DLD1 (cell line): ENCODE measurements at regions not wholly inside any gene's neighbourhood (a gene's known extent, or its start where the extent isn't known, plus 50 kb on each side); places are given as distances from the start of the nearest gene placed in this dataset.

Experiments
- in situ Hi-C: cut with HindIII; loops from 2 replicates; pipeline ENCODE4 v1.10.0; 2017; ENCODE audit warnings: low sequenced_read_pairs

DNA sequence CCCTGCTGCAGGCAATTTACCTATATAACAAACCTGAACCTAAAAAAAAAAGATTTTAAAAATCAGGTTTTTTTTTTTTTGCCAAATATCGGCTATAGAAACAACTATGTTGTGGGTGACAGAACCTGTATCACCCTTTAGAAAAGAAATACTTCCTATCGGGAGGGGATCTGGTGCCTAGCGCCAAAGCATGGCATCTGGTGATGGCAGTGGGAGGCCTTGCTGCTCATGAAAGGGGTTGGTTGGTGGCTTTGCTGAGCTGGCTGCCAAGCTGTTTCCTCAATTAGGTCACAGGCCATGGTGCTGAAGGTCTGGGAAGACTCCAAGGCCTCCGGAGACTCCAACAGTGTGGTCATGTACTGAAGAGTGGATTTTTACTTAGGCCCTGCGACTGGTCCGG lies 328.5 kb downstream of the KLF5 start:
- in situ Hi-C loops: loop anchor here (5.0 kb wide), 1 partner anchor 55 kb away; no protein-coding TSS in a partner anchor

DNA sequence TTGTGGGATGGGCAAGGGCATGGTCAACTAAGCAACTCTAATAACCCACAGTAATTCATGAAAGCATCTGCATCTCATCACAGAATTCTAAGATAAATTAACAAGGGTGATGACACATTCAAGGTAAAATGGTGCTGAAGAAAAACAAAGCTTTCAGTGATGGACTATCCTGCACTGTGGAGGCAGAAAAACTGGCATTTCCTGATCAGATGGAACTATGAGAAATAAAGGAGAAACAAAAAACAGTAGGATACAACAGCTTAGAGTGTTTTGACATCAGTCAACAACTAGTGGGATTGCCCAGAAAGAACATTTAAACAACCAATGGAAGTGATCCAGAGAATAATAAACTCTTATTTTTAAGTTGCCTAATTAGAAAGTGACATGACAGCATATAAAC lies 327.0 kb downstream of the KLF5 start:
- in situ Hi-C loops: loop anchor here (5.0 kb wide), 1 partner anchor 54 kb away; no protein-coding TSS in a partner anchor

DNA sequence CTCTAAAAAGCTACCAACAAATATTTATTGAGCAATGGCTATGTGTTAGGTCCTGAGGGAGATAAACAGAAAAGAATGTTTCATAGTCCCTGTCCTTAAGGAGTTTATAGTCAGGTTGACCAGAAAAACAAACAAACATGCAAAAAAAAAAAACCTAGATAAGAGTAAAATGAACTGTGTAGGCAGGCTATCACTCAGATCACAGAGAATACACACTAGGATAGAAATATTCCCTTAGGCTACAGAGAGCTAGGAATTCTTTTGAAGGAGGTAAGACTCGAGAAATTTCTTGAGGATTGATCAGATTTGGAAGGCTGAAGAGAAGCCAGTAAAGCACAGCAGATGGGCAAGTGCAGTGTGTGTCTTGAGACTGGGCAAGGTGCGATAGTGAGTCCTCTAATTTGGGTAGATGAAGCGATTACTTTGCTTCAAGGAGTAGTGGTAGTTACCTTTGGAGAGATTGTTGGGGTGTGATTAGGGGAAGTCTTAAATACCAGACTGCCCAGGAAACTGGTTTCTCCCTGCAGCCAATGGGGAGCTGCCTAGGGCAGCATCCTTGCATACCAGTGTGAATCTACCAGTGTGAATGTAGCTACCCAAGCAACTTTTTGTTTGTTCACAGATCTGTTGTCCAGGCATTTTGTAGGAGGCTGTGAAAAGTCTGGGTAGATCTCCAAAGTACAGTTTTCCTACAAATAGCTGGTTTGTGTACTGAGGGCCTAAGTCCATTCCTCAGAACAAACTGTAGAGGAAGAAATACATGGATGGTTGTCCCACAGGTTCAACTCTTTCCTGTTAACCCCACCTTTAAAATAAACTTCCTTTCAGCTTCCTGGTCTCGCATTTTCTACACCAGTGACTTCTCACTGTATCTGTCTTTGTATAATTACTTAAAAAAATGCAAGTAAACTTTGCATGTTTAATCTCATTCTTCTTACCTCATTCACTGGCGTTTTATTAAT lies 314.1 kb downstream of the KLF5 start:
- in situ Hi-C loops: no loop called here

DNA sequence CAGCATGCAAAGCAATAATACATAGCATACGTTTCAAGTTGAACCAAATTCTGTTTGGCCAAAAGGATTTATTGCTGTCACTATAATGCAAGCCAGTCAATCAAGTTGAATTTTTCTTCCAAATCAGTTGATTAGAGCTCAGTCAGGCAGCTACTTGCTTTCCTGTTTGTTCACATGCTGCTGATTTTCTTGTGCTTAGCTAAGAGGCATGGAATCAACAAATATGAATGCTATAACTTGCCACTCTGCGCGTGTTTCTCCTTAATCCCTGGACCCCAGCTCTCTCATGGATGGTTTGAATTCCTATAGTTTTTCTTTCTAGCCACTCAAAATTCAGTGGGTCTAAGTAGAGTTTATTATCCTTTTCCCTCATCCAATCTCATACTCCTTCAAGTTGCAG lies 311.3 kb downstream of the KLF5 start:
- in situ Hi-C loops: no loop called here

DNA sequence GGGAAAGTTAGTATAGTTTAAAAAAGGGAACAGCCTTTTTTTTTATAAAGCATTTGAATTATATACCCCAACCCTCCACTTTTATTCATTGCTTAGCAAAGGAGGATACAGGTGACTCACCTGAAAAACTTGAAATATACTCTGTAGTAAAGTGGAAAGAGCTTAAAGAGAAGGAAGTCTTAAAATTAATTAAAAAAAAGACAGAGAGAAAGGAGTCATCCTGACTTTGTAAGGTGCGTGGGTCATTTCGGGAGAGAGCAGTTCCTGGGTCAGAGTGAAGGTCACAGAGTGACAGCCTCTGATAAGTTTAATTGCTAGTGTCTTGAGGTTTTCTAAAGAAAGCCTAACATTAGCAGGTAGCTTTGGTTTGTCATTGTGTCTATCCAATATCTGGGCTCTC lies 310.3 kb downstream of the KLF5 start:
- in situ Hi-C loops: no loop called here

DNA sequence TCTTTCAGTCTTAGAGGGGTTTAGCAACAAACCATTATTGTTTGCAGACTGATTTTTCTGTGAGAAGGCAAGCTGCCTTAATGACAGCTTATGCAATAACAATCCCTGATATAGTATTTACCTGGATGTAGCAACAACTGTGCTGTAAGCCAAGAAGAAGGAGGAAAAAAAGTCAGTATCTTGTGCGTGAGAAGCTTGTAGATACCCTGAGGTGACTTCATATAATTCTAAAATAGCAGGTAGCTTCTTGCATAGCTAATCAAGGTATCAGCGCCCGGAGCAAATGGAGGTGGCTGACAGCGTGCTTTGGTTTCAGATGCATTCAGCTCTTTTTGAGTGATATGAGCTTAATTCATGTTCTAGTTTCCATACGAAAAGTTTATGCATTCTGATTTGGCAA lies 309.8 kb downstream of the KLF5 start:
- in situ Hi-C loops: no loop called here

DNA sequence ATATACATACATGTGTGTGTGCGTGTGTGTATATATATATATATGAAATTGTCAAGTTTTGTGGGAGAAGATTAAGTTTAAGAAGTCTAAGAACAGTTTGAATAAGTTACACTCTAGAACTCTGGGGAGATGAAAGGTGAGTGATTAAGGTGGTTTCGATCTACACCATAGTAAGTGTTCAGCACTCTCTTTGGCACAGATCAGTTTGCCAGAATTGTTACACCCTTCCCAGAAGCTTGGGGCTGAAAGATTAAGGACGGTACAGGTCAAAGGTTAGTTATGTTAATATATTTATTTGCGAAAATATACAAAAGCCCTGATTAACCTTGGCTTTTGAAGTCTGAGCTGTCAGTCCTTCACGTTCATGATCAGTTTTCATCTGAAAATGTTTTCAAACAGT lies 309.1 kb downstream of the KLF5 start:
- in situ Hi-C loops: no loop called here

DNA sequence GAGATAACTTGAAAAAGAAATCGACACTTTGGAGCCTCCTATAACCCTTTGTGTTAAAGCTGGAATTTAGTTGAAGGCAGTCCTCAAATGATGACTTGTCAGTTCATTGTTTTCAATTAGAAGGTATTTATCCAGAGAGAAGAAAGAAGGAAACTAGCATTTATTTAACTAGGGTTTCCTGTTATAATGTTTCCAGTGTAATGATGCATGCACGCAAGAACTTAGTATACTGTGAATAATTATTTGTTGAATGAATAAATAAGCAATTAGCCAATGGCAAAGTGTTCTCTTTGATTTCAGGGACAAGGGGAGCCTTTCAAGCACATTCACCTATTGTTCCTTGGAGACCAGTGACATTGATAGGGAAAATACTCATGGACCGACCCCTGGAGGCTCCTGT lies 307.4 kb downstream of the KLF5 start:
- in situ Hi-C loops: no loop called here

DNA sequence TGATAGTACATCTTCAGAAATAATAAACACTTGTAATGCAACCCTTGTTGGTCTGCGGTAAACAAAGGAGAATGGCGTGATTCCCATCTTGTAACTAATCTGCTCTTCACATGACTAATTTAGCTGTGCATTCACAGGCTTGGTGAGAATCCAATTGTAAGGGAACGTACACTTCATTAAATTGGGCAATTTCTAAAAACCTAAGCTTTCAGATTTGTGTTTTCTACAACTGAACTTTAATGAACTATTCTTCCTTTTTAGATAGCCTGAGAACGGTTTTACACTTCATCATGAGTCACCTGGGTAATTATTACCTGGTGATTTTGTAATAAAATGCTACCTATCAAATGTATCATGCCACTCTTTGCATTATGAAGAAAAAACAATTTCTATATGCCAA lies 306.9 kb downstream of the KLF5 start:
- in situ Hi-C loops: no loop called here

DNA sequence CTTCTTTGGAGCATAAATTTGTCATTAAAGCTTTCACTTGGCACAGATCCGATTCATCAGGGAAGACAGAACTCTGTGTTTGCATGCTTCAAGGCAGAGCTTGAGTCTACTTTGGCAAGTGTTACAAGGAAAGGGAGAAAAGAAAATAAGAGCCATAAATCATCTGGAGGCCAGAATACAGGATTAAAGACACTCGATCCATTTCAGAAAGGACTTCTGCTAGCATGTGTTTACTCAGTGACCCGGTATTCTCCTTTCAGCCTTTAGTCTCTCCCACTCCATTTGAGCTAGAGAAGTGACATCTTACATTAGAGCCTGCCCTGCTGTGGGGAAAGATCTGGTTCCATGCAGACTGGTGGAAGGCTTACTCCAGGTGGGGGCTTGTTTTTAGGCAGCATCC lies 306.4 kb downstream of the KLF5 start:
- in situ Hi-C loops: no loop called here

DNA sequence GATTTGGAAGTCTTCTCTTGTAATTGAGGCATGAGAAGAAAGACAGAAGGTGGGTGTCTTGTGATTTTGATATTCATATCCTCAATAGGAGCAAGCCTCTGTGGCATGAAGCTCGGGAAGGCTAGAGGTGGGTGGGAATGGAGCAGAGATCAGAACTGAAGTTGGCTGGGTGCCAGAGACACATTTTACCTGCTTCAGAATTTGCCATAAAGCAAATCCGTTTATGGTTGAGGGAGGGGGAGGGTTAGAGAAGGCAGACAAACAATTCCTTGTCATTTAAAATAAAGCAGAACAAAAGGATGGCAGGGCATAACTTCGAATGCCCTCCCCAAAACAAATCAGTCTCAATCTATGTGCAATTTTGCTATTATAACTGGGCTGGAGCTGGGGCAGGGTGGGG lies 305.9 kb downstream of the KLF5 start:
- in situ Hi-C loops: no loop called here

DNA sequence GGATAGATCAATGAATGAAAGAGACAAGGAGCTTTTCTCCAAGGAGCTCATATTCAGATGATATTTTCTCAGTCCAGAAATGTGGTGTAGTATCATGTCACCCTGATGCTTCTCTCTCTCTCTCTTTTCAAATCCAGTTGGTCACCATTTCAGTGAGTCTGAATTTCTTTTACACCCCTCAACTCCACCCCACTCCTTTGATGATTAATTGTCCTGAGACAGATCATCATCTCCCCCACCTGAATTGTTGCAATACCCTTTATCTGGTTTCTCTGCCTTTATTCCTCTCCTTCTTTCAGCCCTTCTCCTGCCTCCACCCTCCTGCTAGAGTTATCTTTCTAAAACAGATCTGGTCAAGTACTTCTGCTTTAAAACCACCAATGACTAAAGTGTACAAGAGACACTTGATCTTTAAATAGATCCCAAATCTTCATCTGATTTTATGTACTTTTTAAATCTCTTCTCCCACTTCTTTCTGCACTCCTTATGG lies 299.8 kb downstream of the KLF5 start:
- in situ Hi-C loops: no loop called here

DNA sequence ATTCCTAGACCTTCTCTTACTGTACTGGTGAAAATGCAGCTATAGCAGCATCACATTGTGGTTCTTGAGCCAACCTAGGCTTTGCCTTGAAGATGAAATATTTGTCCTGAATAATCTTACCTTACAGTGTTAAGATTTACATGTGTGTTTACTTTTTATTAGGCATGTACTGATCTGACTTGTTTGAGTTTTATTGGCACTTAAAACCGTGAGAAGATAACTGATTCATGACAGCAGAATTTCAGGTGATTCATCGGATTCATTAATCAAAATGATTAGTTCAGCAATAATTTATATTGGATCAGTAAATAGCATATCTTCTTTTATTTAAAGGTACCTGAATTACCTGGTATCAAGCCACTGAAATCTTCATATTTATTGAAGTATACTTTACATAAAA lies 296.3 kb downstream of the KLF5 start:
- in situ Hi-C loops: no loop called here

DNA sequence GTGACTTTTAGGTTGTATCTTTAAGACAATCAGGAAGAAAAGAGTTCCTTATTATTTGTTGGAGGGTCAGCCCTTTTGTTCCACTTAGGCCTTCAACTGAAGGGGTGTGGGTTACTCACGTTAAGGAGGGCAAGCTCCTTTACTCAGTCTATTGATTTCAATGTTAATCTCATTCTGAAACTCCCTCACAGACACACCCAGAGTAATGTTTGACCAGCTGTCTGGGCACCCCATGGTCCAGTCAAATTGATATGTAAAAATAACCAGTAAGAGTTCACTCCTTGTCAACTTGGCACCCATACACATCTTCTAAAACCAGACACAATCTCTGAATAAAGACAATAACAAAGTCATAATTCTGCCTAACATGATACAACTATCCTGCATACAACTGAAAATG lies 292.9 kb downstream of the KLF5 start:
- in situ Hi-C loops: no loop called here

DNA sequence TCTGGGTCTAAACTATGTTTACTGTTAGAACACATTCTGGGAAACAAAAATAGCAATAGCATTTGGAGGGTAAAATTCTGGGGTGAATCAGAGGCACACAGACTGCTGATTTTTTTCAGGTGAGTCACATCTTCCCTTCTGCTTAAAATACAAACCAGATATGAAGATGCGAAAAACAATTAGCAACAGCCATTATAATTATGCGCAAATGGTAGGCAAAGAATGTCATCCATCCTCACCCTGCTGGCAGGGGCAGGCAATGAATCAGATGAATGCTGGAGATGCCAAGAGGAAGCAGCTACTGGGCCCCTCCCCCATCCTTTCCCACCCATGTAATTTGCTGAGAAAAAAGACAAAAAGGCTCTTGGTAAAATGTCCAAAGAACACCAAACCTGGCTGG lies 282.9 kb downstream of the KLF5 start:
- in situ Hi-C loops: no loop called here

DNA sequence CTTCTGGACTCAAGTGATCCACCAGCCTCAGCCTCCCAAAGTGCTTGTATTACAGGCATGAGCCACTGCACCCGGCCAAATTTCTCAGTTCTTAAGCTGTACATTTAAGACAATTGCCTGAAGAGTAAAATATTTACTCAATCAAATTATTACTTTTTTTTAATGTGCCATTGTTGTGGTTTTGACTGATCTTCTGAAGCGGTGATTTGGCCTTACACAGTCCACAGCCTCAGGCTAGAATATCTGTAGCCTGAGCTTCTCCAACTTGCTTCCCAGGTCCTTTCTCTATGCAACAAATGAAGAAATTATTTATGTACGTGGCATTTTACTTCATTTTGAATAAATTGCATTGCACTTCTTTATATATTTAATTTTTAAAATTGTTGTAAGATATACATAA lies 281.3 kb downstream of the KLF5 start:
- in situ Hi-C loops: no loop called here

DNA sequence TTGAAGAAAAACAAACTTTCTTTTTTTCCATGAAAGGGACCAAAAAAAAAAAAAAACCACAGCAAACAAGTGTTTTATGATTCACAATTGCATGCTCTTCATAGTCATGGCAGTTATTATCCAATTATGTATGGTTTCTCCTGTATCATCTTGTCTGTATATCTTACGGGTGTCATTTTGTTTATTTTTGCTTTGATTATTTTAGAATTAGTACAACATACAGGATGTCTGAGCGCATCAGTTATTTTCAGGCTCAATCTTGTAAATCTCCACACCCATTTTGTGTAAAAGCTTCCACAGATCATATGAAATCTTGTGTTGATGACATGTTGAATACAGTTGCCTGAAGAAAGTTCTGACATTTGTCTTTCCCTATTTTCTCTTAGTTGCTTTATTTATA lies 280.3 kb downstream of the KLF5 start:
- in situ Hi-C loops: no loop called here

DNA sequence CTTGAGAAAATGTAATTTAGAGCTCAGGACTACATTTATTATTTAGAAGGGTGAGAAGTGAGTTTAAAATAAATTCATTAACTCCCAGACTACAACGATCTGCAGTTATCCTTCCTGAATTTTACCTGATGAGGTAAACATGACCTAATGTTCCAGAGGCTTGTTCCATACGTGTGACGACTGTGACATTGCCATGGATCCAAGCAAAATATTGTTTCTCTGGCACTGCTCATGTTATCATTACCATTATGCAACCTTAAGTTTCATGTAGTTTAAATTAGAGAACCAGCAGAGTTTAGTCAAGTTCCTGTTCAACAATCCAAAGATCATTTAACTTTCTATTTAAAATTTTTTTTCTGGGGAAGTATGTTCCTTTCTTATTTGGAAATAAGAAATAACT lies 279.6 kb downstream of the KLF5 start:
- in situ Hi-C loops: no loop called here

DNA sequence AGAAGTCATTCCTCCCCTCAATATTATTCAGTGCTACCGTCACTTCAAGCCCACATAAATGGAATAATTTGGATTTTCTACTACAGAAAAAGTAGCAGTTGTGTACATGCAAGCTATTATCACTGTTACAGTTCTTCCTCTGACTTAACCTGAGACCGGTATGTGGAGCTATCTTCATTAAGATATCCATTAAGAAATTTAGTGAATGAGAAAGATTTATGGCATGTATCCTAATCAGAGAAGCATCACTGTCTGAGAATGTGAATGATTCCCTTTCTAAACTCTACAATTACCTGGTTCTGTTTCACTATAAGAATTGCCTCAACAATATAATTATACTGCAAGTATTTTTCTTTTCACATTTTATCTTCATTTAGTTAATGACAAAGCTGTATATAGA lies 278.7 kb downstream of the KLF5 start:
- in situ Hi-C loops: no loop called here

DNA sequence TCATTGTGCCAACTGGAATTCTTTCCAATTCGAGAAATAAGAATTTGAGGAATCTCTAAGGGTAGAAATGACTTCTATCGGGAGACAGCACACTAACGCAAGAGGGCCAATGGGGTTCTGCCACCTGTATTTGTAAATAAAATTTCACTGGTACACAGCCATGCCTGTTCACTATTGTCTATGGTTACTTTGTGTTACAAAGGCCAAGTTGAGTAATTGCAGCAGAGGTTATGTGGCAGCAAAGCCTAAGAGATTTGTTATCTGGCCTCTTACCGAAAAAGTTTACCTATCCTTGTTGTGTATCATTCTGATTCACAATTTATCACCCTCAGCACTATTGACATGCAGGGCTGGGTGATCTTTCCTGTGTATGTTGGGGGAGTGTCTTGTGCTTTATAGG lies 278.0 kb downstream of the KLF5 start:
- in situ Hi-C loops: no loop called here

DNA sequence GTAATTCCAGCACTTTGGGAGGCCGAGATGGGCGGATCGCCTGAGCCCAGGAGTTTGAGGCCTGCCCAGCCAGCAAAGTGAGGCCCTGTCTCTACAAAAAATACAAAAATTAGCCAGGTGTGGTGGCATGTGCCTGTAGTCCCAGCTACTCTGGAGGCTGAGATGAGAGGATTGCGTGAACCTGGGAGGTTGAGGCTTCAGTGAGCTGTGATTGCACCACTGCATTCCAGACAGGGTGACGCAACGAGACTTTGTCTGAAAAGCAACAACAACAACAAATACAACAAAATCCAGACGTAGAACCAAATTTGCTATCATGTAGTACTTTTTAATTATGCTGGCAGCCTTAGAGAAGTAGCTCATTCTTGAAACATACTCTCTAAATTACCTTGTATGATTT lies 277.1 kb downstream of the KLF5 start:
- in situ Hi-C loops: no loop called here

DNA sequence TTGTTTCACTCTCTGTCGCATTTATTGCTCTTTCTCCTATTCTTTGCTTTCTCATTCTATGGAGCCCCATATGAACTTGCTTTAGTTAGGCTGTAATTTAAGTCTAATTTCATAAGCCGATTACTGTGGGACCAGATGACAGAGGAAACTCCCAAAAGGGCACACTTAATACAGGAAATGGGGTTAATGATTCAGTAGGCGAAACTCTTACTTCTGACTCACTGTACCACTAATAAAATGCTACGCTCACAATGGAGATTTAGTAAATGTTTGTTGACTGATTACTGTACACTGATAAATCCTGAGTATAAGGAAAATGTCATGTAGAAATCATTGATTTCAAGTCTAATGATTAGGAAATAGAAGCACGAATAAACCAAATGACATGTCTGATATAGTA lies 276.4 kb downstream of the KLF5 start:
- in situ Hi-C loops: no loop called here

DNA sequence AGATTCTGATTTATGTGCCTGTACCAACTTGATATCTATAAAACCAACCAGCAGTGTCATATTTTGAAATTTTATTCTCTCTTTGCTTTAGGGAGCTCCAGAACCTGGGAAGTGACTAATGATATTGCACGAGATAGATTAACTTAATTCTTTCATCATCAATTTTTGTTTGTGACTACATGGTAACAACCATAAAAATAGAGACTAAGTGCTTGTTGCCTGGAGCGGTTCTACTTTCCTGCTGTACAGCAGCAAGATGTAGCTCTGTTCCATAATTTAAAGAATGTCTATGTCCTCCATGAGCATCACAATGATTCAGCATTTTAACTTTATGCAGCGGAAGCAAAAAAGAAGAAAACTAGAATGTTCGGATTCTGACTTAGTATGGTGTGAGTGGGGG lies 275.6 kb downstream of the KLF5 start:
- in situ Hi-C loops: loop anchor here (5.0 kb wide), 1 partner anchor 53 kb away; no protein-coding TSS in a partner anchor
